ENCODE measurements at regions not wholly inside any gene's neighbourhood (a gene's known extent, or its start where the extent isn't known, plus 50 kb on each side); places are given as distances from the start of the nearest gene placed in this dataset.

DNA sequence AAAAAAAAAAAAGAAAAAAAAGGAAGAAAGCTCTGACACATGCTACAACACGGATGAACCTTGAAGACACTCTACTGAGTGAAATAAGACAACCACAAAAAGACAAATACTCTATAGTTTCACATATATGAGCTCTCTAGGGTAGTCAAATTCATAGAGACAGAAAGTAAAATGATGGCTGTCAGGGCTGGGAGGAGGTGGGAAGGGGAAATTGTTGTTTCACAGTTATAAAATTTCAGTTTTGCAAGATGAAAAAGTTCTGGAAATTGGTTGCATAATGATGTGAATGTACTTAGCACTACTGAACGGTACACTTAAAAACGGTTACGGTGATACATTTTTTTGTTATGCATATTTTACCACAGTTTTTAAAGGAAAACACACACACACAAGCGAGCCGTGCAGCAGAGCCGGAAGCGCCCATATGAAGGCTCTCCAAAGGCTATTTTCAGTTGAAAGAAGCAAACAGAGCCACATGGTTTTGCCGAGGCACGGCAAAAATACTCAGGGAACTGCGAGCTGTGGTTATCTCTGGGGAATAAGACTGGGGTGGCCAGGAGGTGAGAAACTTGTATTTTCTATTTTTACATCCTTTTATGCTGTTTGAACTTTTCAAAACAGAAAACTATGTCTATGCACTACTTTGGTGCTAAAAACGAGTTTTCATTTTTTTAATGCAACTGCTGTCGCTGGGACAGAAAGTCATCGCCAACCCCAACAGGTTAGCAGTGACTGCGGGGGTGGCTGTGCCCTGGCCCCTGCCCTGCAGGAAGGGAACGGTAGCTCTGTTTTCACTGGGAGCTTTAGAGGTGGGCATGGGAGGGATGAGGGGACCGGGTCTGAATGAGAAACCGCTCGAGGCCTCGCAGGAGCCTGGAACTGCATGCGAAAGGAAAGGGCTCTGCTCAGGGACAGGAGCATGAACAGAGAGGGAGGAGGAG lies 132.9 kb downstream of the OAT start:
- peak in 2 of 4 donors; percentile 11 to 49 for ATAC-seq
- no peak for FAIRE-seq
- Histone ChIP-seq H3K4me3 (no peak overlapping the region), H3K4me1 (no peaks in the 10 kb centered on the region), H3K36me3 (no peaks in the 10 kb centered on the region), H3K27me3 (no peaks in the 10 kb centered on the region), H3K27ac (no peak overlapping the region), H3K9me3 (no peaks in the 10 kb centered on the region)
- TF ChIP-seq, protein P1, sequence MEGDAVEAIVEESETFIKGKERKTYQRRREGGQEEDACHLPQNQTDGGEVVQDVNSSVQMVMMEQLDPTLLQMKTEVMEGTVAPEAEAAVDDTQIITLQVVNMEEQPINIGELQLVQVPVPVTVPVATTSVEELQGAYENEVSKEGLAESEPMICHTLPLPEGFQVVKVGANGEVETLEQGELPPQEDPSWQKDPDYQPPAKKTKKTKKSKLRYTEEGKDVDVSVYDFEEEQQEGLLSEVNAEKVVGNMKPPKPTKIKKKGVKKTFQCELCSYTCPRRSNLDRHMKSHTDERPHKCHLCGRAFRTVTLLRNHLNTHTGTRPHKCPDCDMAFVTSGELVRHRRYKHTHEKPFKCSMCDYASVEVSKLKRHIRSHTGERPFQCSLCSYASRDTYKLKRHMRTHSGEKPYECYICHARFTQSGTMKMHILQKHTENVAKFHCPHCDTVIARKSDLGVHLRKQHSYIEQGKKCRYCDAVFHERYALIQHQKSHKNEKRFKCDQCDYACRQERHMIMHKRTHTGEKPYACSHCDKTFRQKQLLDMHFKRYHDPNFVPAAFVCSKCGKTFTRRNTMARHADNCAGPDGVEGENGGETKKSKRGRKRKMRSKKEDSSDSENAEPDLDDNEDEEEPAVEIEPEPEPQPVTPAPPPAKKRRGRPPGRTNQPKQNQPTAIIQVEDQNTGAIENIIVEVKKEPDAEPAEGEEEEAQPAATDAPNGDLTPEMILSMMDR (IDR thresholded peaks at IDR 0.05), result no peak
- DNase-seq, result peak in 2 of 6 donors; percentile 12 to 21
- 56 to 65% methylated on average over 21 of the region's 21 CpGs for WGBS, 2 donors
- intact Hi-C loops (cut with DNase I), result no loop called here

DNA sequence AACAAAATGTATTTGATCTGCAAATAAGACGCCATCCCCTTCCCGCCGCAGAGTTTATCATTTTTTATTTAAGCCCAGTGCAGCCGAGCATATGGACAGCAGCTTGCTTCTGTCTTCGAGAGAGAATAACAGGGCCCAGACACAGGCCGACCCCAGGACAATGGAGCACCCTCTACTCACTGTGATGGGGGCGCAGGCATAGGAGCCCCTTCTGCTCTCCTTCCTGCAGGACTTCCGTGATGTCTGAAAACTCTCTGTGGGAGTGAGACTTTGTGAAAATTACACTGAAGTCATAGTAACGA lies 134.8 kb downstream of the OAT start:
- TF ChIP-seq, protein P1 (IDR thresholded peaks at IDR 0.05), result no peak
- WGBS, 2 donors, result 72 to 77% methylated on average over 9 of the region's 9 CpGs
- Histone ChIP-seq H3K27ac (no peak overlapping the region), H3K4me1 (no peaks in the 10 kb centered on the region), H3K36me3 (no peaks in the 10 kb centered on the region), H3K9me3 (no peaks in the 10 kb centered on the region), H3K27me3 (no peaks in the 10 kb centered on the region), H3K4me3 (no peak overlapping the region)
- DNase-seq (peak in 1 of 6 donors; percentile 9), ATAC-seq (no peak), FAIRE-seq (no peak)
- intact Hi-C loops (cut with DNase I), result no loop called here

DNA sequence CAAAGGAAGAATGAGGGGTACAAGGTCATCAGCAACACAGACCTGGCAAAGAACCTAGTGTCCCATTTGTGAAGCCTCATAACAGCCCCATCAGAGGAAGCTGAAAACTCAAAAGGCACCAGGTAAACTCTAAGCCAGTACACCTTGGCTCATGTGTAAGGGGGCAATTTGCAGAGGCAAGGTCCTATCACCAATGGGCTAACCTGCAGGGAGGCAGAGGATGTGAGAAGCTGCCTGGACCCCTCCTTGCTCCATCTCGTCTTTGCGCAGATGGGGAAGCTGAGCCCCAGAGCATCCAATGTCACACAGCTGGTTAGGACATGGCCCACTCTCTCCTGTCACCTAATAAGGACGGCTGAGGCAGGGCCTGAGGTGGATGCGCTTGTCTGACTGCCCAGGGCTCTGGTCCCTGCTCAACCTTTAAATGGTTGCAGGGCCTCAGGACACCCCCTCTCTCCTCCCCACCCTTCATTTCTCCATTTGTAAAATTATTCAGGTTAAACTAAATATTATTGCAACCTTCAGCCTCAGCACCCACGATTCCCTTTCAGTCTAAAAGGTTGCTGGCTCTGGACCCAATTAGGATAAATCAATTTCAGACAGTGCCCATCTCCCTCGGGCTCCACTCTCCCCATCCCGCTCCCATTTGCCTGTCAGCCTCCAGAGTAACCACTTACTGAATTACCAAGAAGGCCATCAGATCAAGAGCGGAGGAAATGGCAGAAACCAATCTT lies 135.3 kb downstream of the OAT start:
- FAIRE-seq (no peak), ATAC-seq (no peak), DNase-seq (peak in 1 of 6 donors; percentile 23)
- TF ChIP-seq, protein P1 (IDR thresholded peaks at IDR 0.05), result no peak
- WGBS, 2 donors, result 75 to 78% methylated on average over 8 of the region's 8 CpGs
- no peaks in the 10 kb centered on the region for H3K27me3 ChIP-seq
- H3K27ac ChIP-seq, result no peak overlapping the region
- H3K4me1 ChIP-seq, result no peaks in the 10 kb centered on the region
- intact Hi-C loops (cut with DNase I), result no loop called here
- H3K4me3 ChIP-seq, result no peak overlapping the region
- H3K36me3 ChIP-seq, result no peaks in the 10 kb centered on the region
- no peaks in the 10 kb centered on the region for H3K9me3 ChIP-seq

DNA sequence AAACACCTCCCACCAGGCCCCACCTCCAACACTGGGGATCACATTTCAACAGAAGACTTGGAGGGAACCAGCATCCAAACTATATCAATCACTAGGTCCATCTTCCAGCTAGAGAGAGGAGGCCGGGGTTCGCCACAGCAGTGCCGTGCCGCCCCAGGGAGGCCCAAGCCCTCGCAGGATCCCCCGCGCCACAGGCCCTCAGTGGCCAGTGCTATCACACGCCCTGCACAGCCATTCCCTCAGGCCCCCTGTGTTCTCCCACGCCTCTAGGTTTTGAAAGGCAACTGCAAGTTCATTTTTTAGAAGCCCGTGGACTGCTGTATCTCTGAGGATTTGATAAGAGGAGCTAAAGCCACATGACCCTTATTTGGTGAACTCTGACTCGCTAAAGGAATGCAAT lies 136.4 kb downstream of the OAT start:
- H3K9me3 ChIP-seq, result no peaks in the 10 kb centered on the region
- H3K27me3 ChIP-seq, result no peaks in the 10 kb centered on the region
- intact Hi-C loops (cut with DNase I), result no loop called here
- H3K4me1 ChIP-seq, result no peaks in the 10 kb centered on the region
- TF ChIP-seq, protein P1 (IDR thresholded peaks at IDR 0.05), result no peak
- no peak overlapping the region for H3K4me3 ChIP-seq
- H3K27ac ChIP-seq, result no peak overlapping the region
- WGBS, 2 donors, result 88 to 92% methylated on average over 11 of the region's 11 CpGs
- no peaks in the 10 kb centered on the region for H3K36me3 ChIP-seq
- peak in 1 of 6 donors; percentile 14 for DNase-seq
- ATAC-seq, result no peak
- no peak for FAIRE-seq
